Adrenal gland (tissue), 5 donors: ENCODE measurements at regions not wholly inside any gene's neighbourhood (a gene's known extent, or its start where the extent isn't known, plus 50 kb on each side); places are given as distances from the start of the nearest gene placed in this dataset.

Source experiments
- POLR2A ChIP-seq, 2 donors: fragments of 450-650 bp; IDR thresholded peaks; one replicate each; pipeline ENCODE4 v1.6.1; 2017; ENCODE audit warnings: antibody characterized with exemption in 2 of 2, mild to moderate bottlenecking in 2 of 2, moderate library complexity in 1 of 2
- TF ChIP-seq, protein P1 (sequence below), 6 experiments: fragments of 450-650 bp in 4 of 6; fragments of 200-600 bp in 2 of 6; sonication (generic) in 1 of 6; IDR thresholded peaks; 1 replicate in 5 of 6; 2 replicates in 1 of 6; pipeline versions ENCODE4 v1.5.1 to v1.8.0; 2016 to 2021; ENCODE audit warnings: antibody characterized with exemption in 6 of 6, mild to moderate bottlenecking in 2 of 6, moderate library complexity in 1 of 6
- donor health status: DM: no; HTN: no; CAD: no.

DNA sequence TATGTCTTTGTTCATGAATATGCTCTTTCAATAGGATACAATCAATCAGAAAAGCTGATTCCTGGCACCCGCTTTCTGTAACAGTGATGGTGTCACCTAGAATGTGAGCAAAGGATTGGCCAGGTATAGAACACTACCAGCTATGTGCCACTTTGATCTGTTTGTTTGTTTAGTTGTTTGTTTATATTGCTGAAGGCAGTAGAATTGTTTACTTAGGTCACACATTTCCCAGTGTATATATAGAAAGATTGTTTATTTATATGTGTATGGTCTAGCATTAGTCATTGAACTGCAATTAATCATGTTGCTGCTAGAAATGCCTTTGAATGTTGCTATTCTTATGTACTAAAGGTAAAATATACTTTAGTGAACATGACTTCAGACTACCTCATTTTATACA, 1678.6 kb upstream of the CELF4 start:
- TF ChIP-seq, protein P1, sequence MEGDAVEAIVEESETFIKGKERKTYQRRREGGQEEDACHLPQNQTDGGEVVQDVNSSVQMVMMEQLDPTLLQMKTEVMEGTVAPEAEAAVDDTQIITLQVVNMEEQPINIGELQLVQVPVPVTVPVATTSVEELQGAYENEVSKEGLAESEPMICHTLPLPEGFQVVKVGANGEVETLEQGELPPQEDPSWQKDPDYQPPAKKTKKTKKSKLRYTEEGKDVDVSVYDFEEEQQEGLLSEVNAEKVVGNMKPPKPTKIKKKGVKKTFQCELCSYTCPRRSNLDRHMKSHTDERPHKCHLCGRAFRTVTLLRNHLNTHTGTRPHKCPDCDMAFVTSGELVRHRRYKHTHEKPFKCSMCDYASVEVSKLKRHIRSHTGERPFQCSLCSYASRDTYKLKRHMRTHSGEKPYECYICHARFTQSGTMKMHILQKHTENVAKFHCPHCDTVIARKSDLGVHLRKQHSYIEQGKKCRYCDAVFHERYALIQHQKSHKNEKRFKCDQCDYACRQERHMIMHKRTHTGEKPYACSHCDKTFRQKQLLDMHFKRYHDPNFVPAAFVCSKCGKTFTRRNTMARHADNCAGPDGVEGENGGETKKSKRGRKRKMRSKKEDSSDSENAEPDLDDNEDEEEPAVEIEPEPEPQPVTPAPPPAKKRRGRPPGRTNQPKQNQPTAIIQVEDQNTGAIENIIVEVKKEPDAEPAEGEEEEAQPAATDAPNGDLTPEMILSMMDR (IDR thresholded peaks at IDR 0.05) = no peak
- TF ChIP-seq POLR2A (IDR thresholded peaks at IDR 0.05) = no peak
